Prostate gland (tissue), 2 donors: ENCODE measurements at regions not wholly inside any gene's neighbourhood (a gene's known extent, or its start where the extent isn't known, plus 50 kb on each side); places are given as distances from the start of the nearest gene placed in this dataset.

Source experiments
- POLR2A ChIP-seq: fragments of 450-650 bp; IDR thresholded peaks from one replicate; pipeline ENCODE4 v1.6.1; 2016; ENCODE audit warnings: antibody characterized with exemption, mild to moderate bottlenecking
- POLR2AphosphoS5 ChIP-seq: sonication (generic); formaldehyde crosslinking; IDR thresholded peaks from one replicate; pipeline ENCODE4 v1.6.1; 2017; ENCODE audit warnings: antibody characterized with exemption
- TF ChIP-seq, protein P1 (sequence below), 4 experiments: fragments of 200-600 bp in 2 of 4; fragments of 450-650 bp in 2 of 4; sonication (generic) in 2 of 4; IDR thresholded peaks; 1 replicate in 3 of 4; 2 replicates in 1 of 4; pipeline ENCODE4 v1.5.1; 2016 to 2019; ENCODE audit warnings: antibody characterized with exemption in 4 of 4, mild to moderate bottlenecking in 2 of 4, moderate library complexity in 2 of 4

DNA sequence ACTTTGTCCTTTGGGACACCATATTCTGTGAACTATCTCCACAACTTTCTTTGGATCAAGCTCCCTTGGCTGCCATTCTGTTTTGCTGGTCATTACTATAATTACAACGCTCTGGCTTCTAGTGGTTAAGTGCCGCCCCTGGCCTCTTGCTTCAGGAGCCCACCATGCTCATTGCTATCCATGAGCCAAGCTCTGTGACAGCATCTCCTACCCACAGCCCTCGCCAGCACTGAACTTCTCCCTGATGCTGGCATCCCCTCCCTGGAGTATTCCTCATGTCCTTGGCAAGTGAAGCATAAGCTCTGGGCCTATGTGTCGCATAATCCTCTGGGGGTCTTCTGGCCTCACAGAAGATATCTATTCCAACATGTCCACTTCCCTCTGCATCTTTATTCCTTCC lies 60.6 kb upstream of the DHX40 start:
- TF ChIP-seq, protein P1, sequence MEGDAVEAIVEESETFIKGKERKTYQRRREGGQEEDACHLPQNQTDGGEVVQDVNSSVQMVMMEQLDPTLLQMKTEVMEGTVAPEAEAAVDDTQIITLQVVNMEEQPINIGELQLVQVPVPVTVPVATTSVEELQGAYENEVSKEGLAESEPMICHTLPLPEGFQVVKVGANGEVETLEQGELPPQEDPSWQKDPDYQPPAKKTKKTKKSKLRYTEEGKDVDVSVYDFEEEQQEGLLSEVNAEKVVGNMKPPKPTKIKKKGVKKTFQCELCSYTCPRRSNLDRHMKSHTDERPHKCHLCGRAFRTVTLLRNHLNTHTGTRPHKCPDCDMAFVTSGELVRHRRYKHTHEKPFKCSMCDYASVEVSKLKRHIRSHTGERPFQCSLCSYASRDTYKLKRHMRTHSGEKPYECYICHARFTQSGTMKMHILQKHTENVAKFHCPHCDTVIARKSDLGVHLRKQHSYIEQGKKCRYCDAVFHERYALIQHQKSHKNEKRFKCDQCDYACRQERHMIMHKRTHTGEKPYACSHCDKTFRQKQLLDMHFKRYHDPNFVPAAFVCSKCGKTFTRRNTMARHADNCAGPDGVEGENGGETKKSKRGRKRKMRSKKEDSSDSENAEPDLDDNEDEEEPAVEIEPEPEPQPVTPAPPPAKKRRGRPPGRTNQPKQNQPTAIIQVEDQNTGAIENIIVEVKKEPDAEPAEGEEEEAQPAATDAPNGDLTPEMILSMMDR (IDR thresholded peaks at IDR 0.05): no peak
- TF ChIP-seq POLR2A (no peak), POLR2AphosphoS5 (no peak)
